Colonic mucosa (tissue), 4 donors: ENCODE measurements at regions not wholly inside any gene's neighbourhood (a gene's known extent, or its start where the extent isn't known, plus 50 kb on each side); places are given as distances from the start of the nearest gene placed in this dataset.

Experiments
- DNase-seq: peaks from one replicate; pipeline ENCODE4 v3.0.0-alpha.2; 2020
- H3K27ac ChIP-seq: fragments of 200-600 bp; one replicate; pipeline ENCODE4 v1.8.0; 2021
- H3K27me3 ChIP-seq: fragments of 200-600 bp; one replicate; pipeline ENCODE4 v1.8.0; 2021
- H3K36me3 ChIP-seq: fragments of 200-600 bp; one replicate; pipeline ENCODE4 v1.8.0; 2021
- H3K4me1 ChIP-seq: fragments of 200-600 bp; one replicate; pipeline ENCODE4 v1.8.0; 2021; ENCODE audit warnings: mild to moderate bottlenecking
- H3K4me3 ChIP-seq: fragments of 200-600 bp; one replicate; pipeline ENCODE4 v1.8.0; 2021
- H3K9ac ChIP-seq, 2 donors: one replicate each; pipeline ENCODE4 v1.7.0; 2013; ENCODE audit warnings: control low read depth in 2 of 2, low read depth in 2 of 2, low read length in 2 of 2
- H3K9me3 ChIP-seq: fragments of 200-600 bp; one replicate; pipeline ENCODE4 v1.8.0; 2021
- CTCF ChIP-seq: fragments of 200-600 bp; IDR thresholded peaks from one replicate; pipeline ENCODE4 v1.8.0; 2022; ENCODE audit warnings: antibody characterized with exemption, mild to moderate bottlenecking
- intact Hi-C: fragments of 100-400 bp; cut with DNase I; formaldehyde crosslinking; loops from one replicate; pipeline ENCODE4 v1.14.1; 2022
- donor health status: healthy.
- donor health status: DM: no; HTN: no; CAD: no.
- donor health status: DM: no; HTN: no; CAD: no.

- no peaks in the 10 kb centered on the region for H3K27me3 ChIP-seq
These were observed 372.5 kb upstream of the WWC1 start for GRCh38 chr5:167918813-167919483.

GRCh38 chr5:167920589-167920988, 370.9 kb upstream of the WWC1 start:
- Histone ChIP-seq H3K27ac (no peak overlapping the region), H3K27me3 (no peaks in the 10 kb centered on the region), H3K36me3 (no peaks in the 10 kb centered on the region), H3K4me1 (no peaks in the 10 kb centered on the region), H3K4me3 (no peak overlapping the region), H3K9me3 (no peaks in the 10 kb centered on the region), H3K9ac (no peak overlapping the region)
- no peak for TF ChIP-seq CTCF
- intact Hi-C loops, result no loop called here
- no peak for DNase-seq

More at GRCh38 chr5:167918813-167919483, 372.5 kb upstream of the WWC1 start:
- Histone ChIP-seq H3K27ac (no peak overlapping the region), H3K9me3 (no peaks in the 10 kb centered on the region), H3K36me3 (no peaks in the 10 kb centered on the region), H3K4me3 (no peak overlapping the region), H3K9ac (no peak overlapping the region), H3K4me1 (no peaks in the 10 kb centered on the region)
- intact Hi-C loops, result no loop called here
- TF ChIP-seq CTCF, result no peak
- DNase-seq, result no peak

- no peaks in the 10 kb centered on the region for H3K27me3 ChIP-seq
- no peaks in the 10 kb centered on the region for H3K4me1 ChIP-seq
- H3K4me3 ChIP-seq, result no peak overlapping the region
- no peak for TF ChIP-seq CTCF
- intact Hi-C loops, result no loop called here
- no peak overlapping the region for H3K9ac ChIP-seq
- no peaks in the 10 kb centered on the region for H3K36me3 ChIP-seq
- DNase-seq, result no peak
- no peak overlapping the region for H3K27ac ChIP-seq
- no peaks in the 10 kb centered on the region for H3K9me3 ChIP-seq
These were observed 369.6 kb upstream of the WWC1 start for GRCh38 chr5:167921796-167922195.

GRCh38 chr5:167923396-167923795, 368.0 kb upstream of the WWC1 start:
- Histone ChIP-seq H3K27ac (no peak overlapping the region), H3K27me3 (no peaks in the 10 kb centered on the region), H3K4me1 (no peaks in the 10 kb centered on the region), H3K9me3 (no peaks in the 10 kb centered on the region), H3K9ac (no peak overlapping the region), H3K4me3 (no peak overlapping the region), H3K36me3 (no peaks in the 10 kb centered on the region)
- DNase-seq, result no peak
- intact Hi-C loops, result no loop called here
- no peak for TF ChIP-seq CTCF

GRCh38 chr5:167929841-167930240, 361.6 kb upstream of the WWC1 start:
- intact Hi-C loops, result no loop called here
- Histone ChIP-seq H3K27me3 (no peaks in the 10 kb centered on the region), H3K9ac (no peak overlapping the region), H3K4me1 (no peaks in the 10 kb centered on the region), H3K36me3 (no peaks in the 10 kb centered on the region), H3K27ac (no peak overlapping the region), H3K4me3 (no peak overlapping the region), H3K9me3 (no peaks in the 10 kb centered on the region)
- no peak for TF ChIP-seq CTCF
- DNase-seq, result no peak
